Fibroblast of lung (primary cell): ENCODE measurements at regions not wholly inside any gene's neighbourhood (a gene's known extent, or its start where the extent isn't known, plus 50 kb on each side); places are given as distances from the start of the nearest gene placed in this dataset.
A peak's percentile ranks its signal among the peaks of the same experiment; 100 is the strongest.

Experiments used
- DNase-seq, 2 donors: peaks; one replicate each; pipeline versions ENCODE4 v3.0.0 to v3.0.0-alpha.2; 2010; ENCODE audit warnings: low read depth in 2 of 2
- H2AFZ ChIP-seq: 2 replicates; pipeline ENCODE4 v1.5.1; 2012; ENCODE audit warnings: low read length, control low read depth, inconsistent platforms
- H3K27ac ChIP-seq: 2 replicates; pipeline ENCODE4 v1.5.1; 2011; ENCODE audit warnings: low read length, control low read depth; ENCODE audit not compliant: insufficient read depth
- H3K27me3 ChIP-seq: 2 replicates; pipeline ENCODE4 v1.5.1; 2011; ENCODE audit warnings: mild to moderate bottlenecking, low read length; ENCODE audit not compliant: control insufficient read depth, insufficient read depth
- H3K36me3 ChIP-seq: 2 replicates; pipeline ENCODE4 v1.5.1; 2011; ENCODE audit warnings: low read length; ENCODE audit not compliant: control insufficient read depth, insufficient read depth
- H3K4me1 ChIP-seq: 2 replicates; pipeline ENCODE4 v1.5.1; 2011; ENCODE audit warnings: low read length; ENCODE audit not compliant: control insufficient read depth, insufficient read depth; ENCODE audit errors: extremely low read depth
- H3K4me2 ChIP-seq: 2 replicates; pipeline ENCODE4 v1.5.1; 2011; ENCODE audit warnings: low read length, control low read depth; ENCODE audit not compliant: insufficient read depth; ENCODE audit errors: extremely low read depth
- H3K4me3 ChIP-seq, 4 experiments: fragments of 200-600 bp in 1 of 4; sonication (generic) in 1 of 4; replicated peaks in 1 of 4; 2 replicates each; pipeline ENCODE4 v1.5.1; 2011 to 2016; ENCODE audit warnings: low read length in 4 of 4, low read depth in 3 of 4, mild to moderate bottlenecking in 3 of 4, control low read depth in 2 of 4, inconsistent platforms in 1 of 4, mixed read lengths in 1 of 4; ENCODE audit not compliant: insufficient read depth in 1 of 4; ENCODE audit errors: control extremely low read depth in 1 of 4
- H3K79me2 ChIP-seq: 2 replicates; pipeline ENCODE4 v1.5.1; 2012; ENCODE audit warnings: mild to moderate bottlenecking, low read length, inconsistent platforms; ENCODE audit not compliant: control insufficient read depth, insufficient read depth
- H3K9ac ChIP-seq: 2 replicates; pipeline ENCODE4 v1.5.1; 2011; ENCODE audit warnings: mild to moderate bottlenecking, low read length, control low read depth; ENCODE audit not compliant: insufficient read depth
- H3K9me3 ChIP-seq: 2 replicates; pipeline ENCODE4 v1.5.1; 2012; ENCODE audit warnings: low read depth, low read length; ENCODE audit not compliant: control insufficient read depth, insufficient read depth
- H4K20me1 ChIP-seq: 2 replicates; pipeline ENCODE4 v1.5.1; 2011; ENCODE audit warnings: low read length; ENCODE audit not compliant: control insufficient read depth, insufficient read depth; ENCODE audit errors: extremely low read depth
- CTCF ChIP-seq, 2 donors: IDR thresholded peaks in 1 of 2; conservative IDR thresholded peaks in 1 of 2; 1 replicate in 1 of 2; 2 replicates in 1 of 2; pipeline ENCODE4 v1.5.1; 2011 to 2012; ENCODE audit warnings: low read length in 2 of 2, control low read depth in 1 of 2, inconsistent platforms in 1 of 2, low read depth in 1 of 2, mild to moderate bottlenecking in 1 of 2
- EZH2 ChIP-seq: IDR thresholded peaks from 2 replicates; pipeline ENCODE4 v1.5.1; 2012; ENCODE audit warnings: low read length, control low read depth, mild to moderate bottlenecking; ENCODE audit errors: missing control alignments

DNA sequence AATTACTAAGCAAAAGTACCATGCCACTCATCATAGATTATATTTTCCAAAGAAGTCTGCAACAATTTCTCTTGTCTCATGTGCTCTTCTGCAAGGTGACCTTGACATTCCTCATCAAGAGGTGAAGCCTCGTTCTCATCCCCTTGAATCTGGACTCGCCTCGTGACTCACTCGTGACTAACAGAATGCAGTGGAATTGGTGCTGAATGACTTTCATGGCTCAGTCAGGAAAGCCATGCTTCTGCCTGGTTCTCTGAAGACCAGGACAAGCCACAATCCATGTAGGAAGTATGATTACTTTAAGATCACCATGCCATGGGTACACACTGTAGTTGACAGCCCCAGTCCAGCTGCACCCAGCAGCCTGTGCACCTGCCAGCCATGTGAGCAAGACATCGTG lies 335.8 kb downstream of the GADD45G start:
- no peaks in the 10 kb centered on the region for H3K36me3 ChIP-seq
- H3K9me3 ChIP-seq, result no peaks in the 10 kb centered on the region
- H3K9ac ChIP-seq, result no peak overlapping the region
- no peak overlapping the region for H3K4me2 ChIP-seq
- peak in 1 of 2 donors; percentile 63 for DNase-seq
- H3K79me2 ChIP-seq, result no peaks in the 10 kb centered on the region
- peaks cover 6% of the 10 kb centered on the region for H3K4me1 ChIP-seq
- H2AFZ ChIP-seq, result no peak overlapping the region
- no peak for TF ChIP-seq EZH2
- TF ChIP-seq CTCF (conservative IDR thresholded peaks at IDR 0.05 in 1 of 2, IDR thresholded peaks at IDR 0.05 in 1 of 2; ENCODE audit: low read depth in 1 of 2, low read length in 2 of 2), result no peak
- no peaks in the 10 kb centered on the region for H3K27me3 ChIP-seq
- H3K27ac ChIP-seq, result no peak overlapping the region
- H4K20me1 ChIP-seq, result no peaks in the 10 kb centered on the region
- H3K4me3 ChIP-seq, result no peak overlapping the region

DNA sequence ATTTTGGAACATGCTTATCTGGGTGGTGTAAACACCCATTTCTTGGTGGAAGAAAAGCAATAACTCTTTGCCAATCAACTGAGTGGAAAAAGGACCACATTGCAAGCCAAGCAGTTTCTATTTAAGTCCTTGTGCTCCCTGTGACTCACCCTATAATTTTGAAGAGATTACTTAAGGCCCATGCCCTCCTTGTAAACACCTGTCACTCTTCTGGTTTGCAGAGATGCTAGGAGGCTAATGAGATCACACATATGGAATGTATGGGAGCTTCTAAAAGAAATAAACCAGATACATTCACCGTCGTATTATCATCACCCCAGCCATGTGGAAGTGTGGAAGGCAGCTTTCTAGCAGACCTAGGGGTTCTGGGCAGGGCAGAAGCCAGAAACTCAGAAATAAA lies 337.1 kb downstream of the GADD45G start:
- peaks cover 6% of the 10 kb centered on the region for H3K4me1 ChIP-seq
- no peaks in the 10 kb centered on the region for H4K20me1 ChIP-seq
- TF ChIP-seq CTCF (conservative IDR thresholded peaks at IDR 0.05 in 1 of 2, IDR thresholded peaks at IDR 0.05 in 1 of 2; ENCODE audit: low read depth in 1 of 2, low read length in 2 of 2), result no peak
- no peak for TF ChIP-seq EZH2
- no peaks in the 10 kb centered on the region for H3K79me2 ChIP-seq
- H3K27ac ChIP-seq, result no peak overlapping the region
- no peak overlapping the region for H3K9ac ChIP-seq
- H3K9me3 ChIP-seq, result no peaks in the 10 kb centered on the region
- no peaks in the 10 kb centered on the region for H3K36me3 ChIP-seq
- no peaks in the 10 kb centered on the region for H3K27me3 ChIP-seq
- H3K4me3 ChIP-seq, result no peak overlapping the region
- H2AFZ ChIP-seq, result no peak overlapping the region
- DNase-seq, result peak; percentile 91 to 99
- H3K4me2 ChIP-seq, result peak overlapping the region; percentile 8

- Histone ChIP-seq H3K79me2 (no peaks in the 10 kb centered on the region), H2AFZ (no peak overlapping the region), H3K27me3 (no peaks in the 10 kb centered on the region), H3K9ac (no peak overlapping the region), H3K36me3 (no peaks in the 10 kb centered on the region), H3K9me3 (no peaks in the 10 kb centered on the region), H3K4me3 (no peak overlapping the region), H3K4me2 (no peak overlapping the region), H4K20me1 (no peaks in the 10 kb centered on the region), H3K27ac (no peak overlapping the region), H3K4me1 (peaks cover 6% of the 10 kb centered on the region)
- no peak for DNase-seq
- TF ChIP-seq EZH2 (no peak), CTCF (conservative IDR thresholded peaks at IDR 0.05 in 1 of 2, IDR thresholded peaks at IDR 0.05 in 1 of 2; ENCODE audit: low read depth in 1 of 2, low read length in 2 of 2) (no peak)
Observed at GRCh38 chr9:89942643-89943042, 337.8 kb downstream of the GADD45G start.
